GM21723 (cell line): ENCODE measurements at regions not wholly inside any gene's neighbourhood (a gene's known extent, or its start where the extent isn't known, plus 50 kb on each side); places are given as distances from the start of the nearest gene placed in this dataset.
A peak's percentile ranks its signal among the peaks of the same experiment; 100 is the strongest.

Experiments
- ATAC-seq: cut with Tn5 transposase; IDR thresholded peaks from one replicate; pipeline ENCODE4 v1.9.1; 2021; ENCODE audit warnings: mild to moderate bottlenecking, moderate library complexity; ENCODE audit not compliant: unreplicated experiment

DNA sequence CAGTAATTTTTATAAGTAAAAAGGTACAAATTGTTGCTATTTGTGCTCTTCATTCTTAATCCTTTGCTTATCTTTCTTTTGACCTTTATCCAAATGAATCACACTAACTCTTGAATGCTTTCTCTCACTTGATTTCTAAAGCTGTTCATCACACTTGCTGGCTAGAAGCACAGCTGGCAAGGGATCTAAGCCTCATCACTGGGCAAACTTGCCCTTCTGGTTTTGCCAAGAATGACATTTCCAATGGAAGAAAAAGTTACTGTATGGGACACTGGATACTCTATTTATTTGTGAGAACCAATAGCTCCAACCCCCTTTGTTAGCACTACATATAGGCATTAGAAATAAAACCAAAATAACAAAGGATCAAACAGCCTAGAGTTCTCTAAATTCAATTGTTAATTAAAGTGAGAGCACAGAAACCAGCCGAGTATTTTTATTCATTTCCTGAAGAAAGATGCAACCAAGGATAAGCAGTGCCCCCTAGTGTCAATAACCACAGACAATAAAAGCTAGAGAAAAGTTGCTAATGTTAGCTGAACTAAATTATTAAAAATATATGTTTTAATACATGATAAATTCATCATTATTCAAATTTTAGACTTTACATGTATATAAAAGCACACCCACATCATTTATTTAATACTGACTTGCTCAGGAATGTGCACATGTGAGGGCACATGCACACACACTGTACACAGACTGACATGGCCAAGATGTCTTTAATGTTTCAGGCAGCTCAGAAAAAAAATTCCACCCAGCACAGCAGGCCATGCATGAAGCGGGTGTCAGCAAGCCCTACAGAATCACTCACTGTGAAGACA, 59.8 kb upstream of the POU5F2 start:
- ATAC-seq, result peak; percentile 87

DNA sequence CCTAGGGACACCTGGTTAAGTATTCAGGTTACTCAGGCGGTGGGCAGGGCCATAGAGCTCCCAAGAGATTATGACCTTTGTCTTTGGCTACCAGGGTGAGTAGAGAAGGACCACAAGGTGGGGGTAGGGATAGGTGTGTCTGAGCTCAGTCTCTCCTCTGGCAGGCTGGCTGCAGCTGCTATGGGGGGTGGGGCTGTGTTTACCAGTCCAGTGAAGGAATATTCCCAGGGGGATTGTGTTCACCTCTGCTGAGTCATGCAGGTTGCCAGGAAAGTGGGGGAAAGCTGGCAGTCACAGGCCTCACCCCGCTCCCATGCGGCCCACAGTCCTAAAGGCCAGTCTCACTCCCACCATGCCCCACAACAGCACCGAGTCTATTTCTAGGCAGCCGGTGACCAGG, 53.6 kb upstream of the POU5F2 start:
- ATAC-seq, result no peak

DNA sequence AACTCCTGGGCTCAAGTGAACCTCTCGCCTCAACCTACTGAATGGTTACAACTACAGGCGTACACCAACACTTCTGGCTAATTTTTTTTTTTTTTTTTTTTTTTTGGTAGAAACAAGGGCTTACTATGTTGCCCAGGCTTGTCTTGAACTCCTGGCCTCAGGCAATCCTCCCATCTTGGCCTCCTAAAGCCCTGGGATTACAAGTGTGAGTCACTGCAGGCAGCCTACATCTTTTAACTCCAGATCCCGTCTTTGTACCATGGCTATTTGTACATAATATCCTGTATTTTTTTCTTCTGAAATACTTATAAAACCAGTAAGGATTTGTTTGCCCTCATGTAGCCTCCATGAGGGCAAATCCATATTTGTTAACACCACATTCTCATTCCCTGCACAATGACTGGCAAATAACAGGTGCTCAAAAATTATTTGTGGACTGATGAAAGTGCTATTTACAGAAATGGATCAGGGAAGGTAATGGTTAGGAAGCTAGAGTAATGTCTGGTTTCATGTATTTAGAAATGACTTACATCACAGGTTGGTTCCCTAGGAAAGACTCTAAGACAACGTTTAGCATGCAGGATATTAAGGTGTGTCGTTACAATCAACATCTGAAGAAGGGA, 51.9 kb upstream of the POU5F2 start:
- no peak for ATAC-seq

DNA sequence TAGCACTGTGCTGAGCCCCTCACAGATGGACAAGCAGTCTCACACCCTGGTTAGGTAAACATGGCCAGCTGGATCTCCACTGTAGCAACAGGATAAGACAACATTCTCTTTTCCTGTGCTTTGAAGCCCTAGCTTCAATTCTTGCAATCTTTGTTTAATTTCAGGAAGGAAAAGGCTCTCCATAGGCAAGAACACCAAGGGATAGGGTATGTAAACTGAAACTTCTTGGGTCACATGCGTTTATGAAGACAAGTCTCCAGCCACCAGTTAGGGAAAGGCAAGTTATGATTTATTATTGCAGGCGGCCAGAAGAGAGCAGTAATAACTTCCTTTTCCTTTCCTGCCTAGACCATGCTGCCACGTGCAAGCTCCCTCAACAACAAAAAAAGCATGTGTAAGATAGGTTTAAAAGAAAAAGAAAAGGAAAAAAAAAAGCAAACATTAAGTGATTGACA, 50.1 kb upstream of the POU5F2 start:
- ATAC-seq, result no peak
